HepG2 (cell line): ENCODE measurements at regions not wholly inside any gene's neighbourhood (a gene's known extent, or its start where the extent isn't known, plus 50 kb on each side); places are given as distances from the start of the nearest gene placed in this dataset.
A peak's percentile ranks its signal among the peaks of the same experiment; 100 is the strongest.

ENCODE experiments used
- CBX5 ChIP-seq: sonication (generic); formaldehyde crosslinking; IDR thresholded peaks from 2 replicates; pipeline ENCODE4 v1.4.0; 2020; ENCODE audit warnings: missing genetic modification reagents, borderline replicate concordance
- TBL1XR1 ChIP-seq: fragments of 150-350 bp; IDR thresholded peaks from 2 replicates; pipeline ENCODE4 v1.6.1; 2014; ENCODE audit warnings: borderline replicate concordance, low read length; ENCODE audit not compliant: partially characterized antibody
- XRCC5 ChIP-seq: fragments of 200-400 bp; formaldehyde crosslinking; optimal IDR thresholded peaks from 2 replicates; pipeline ENCODE3; 2017; ENCODE audit warnings: mild to moderate bottlenecking, low read length
- ZNF431 ChIP-seq: sonication (generic); formaldehyde crosslinking; IDR thresholded peaks from 2 replicates; pipeline ENCODE4 v1.9.0; 2022; ENCODE audit warnings: missing genetic modification reagents, low read depth, mild to moderate bottlenecking, borderline replicate concordance
- ZNF501 ChIP-seq: sonication (generic); formaldehyde crosslinking; IDR thresholded peaks from 2 replicates; pipeline ENCODE4 v1.5.1; 2020; ENCODE audit warnings: mild to moderate bottlenecking, moderate library complexity, missing genetic modification reagents
- ZNF510 ChIP-seq: sonication (generic); formaldehyde crosslinking; IDR thresholded peaks from 2 replicates; pipeline ENCODE4 v1.4.0; 2020; ENCODE audit warnings: low read depth, mild to moderate bottlenecking, missing genetic modification reagents
- ZNF891 ChIP-seq: sonication (generic); formaldehyde crosslinking; IDR thresholded peaks from 2 replicates; pipeline ENCODE4 v1.5.0; 2020; ENCODE audit warnings: mild to moderate bottlenecking, missing genetic modification reagents
- ZSCAN20 ChIP-seq: sonication (generic); formaldehyde crosslinking; IDR thresholded peaks from 2 replicates; pipeline ENCODE4 v1.4.0; 2020; ENCODE audit warnings: missing genetic modification reagents, mild to moderate bottlenecking, borderline replicate concordance
- TF ChIP-seq, protein P1 (sequence below): sonication (generic); formaldehyde crosslinking; IDR thresholded peaks from 2 replicates; pipeline ENCODE4 v1.8.1; 2022; ENCODE audit warnings: low read depth, mild to moderate bottlenecking, missing genetic modification reagents
- TF ChIP-seq, protein P2 (sequence below): IDR thresholded peaks from 2 replicates; pipeline ENCODE4 v1.6.1; 2018; ENCODE audit warnings: missing genetic modification reagents, mild to moderate bottlenecking, missing compliant biosample characterization
- TF ChIP-seq, protein P3 (sequence below): sonication (generic); formaldehyde crosslinking; IDR thresholded peaks from 2 replicates; pipeline ENCODE4 v1.4.0; 2020; ENCODE audit warnings: mild to moderate bottlenecking, missing genetic modification reagents, borderline replicate concordance
- TF ChIP-seq, protein P4 (sequence below): sonication (generic); formaldehyde crosslinking; IDR thresholded peaks from 2 replicates; pipeline ENCODE4 v1.4.0; 2020; ENCODE audit warnings: mild to moderate bottlenecking, low read depth, missing genetic modification reagents

DNA sequence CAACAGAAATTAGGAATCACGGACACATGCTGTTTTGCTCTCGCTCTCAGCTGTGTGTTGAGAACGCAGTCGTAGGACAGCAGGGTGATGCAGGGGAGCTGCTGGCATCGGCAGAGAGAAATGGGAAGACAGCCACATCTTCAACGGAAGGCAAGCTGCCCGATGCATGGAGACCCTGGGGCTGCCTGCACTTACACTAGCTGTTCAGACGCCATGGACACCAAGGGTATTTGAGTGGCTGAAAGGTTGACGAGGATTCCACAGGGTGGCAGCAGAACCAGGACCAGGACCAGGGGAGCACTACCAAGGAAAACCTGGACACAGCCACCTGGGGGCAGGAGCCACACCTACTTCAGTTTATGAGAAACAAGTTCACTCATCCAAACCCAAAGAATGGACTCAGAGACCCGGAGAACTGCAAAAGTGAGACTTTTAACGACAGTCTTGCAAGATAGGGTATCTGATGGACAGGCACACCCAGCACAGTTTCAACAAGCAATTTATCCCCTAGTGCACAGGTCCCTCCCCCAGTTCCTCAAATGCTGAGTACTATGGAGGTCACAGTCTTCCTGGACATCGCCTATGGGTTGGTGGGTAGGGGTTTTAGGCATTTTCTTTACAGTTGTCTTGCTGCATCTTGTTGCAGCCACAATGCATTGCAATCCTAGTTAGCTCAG is 56.3 kb upstream of the ENTPD6 start (continued):
- TF ChIP-seq, protein P1, sequence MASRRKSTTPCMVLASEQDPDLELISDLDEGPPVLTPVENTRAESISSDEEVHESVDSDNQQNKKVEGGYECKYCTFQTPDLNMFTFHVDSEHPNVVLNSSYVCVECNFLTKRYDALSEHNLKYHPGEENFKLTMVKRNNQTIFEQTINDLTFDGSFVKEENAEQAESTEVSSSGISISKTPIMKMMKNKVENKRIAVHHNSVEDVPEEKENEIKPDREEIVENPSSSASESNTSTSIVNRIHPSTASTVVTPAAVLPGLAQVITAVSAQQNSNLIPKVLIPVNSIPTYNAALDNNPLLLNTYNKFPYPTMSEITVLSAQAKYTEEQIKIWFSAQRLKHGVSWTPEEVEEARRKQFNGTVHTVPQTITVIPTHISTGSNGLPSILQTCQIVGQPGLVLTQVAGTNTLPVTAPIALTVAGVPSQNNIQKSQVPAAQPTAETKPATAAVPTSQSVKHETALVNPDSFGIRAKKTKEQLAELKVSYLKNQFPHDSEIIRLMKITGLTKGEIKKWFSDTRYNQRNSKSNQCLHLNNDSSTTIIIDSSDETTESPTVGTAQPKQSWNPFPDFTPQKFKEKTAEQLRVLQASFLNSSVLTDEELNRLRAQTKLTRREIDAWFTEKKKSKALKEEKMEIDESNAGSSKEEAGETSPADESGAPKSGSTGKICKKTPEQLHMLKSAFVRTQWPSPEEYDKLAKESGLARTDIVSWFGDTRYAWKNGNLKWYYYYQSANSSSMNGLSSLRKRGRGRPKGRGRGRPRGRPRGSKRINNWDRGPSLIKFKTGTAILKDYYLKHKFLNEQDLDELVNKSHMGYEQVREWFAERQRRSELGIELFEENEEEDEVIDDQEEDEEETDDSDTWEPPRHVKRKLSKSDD (CRISPR knock-in tag), result peak; percentile 35; the same call in 1 of the 2 replicates
- no peak for TF ChIP-seq TBL1XR1
- TF ChIP-seq ZNF510 (CRISPR knock-in tag), result 0 out of 2 replicates have a peak, but pooled peaks have one; percentile 38
- TF ChIP-seq, protein P2, sequence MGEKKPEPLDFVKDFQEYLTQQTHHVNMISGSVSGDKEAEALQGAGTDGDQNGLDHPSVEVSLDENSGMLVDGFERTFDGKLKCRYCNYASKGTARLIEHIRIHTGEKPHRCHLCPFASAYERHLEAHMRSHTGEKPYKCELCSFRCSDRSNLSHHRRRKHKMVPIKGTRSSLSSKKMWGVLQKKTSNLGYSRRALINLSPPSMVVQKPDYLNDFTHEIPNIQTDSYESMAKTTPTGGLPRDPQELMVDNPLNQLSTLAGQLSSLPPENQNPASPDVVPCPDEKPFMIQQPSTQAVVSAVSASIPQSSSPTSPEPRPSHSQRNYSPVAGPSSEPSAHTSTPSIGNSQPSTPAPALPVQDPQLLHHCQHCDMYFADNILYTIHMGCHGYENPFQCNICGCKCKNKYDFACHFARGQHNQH (CRISPR knock-in tag), result peak; percentile 42; the same call in 1 of the 2 replicates
- peak; percentile 44; the same call in 1 of the 2 replicates for TF ChIP-seq ZNF501
- TF ChIP-seq, protein P3, sequence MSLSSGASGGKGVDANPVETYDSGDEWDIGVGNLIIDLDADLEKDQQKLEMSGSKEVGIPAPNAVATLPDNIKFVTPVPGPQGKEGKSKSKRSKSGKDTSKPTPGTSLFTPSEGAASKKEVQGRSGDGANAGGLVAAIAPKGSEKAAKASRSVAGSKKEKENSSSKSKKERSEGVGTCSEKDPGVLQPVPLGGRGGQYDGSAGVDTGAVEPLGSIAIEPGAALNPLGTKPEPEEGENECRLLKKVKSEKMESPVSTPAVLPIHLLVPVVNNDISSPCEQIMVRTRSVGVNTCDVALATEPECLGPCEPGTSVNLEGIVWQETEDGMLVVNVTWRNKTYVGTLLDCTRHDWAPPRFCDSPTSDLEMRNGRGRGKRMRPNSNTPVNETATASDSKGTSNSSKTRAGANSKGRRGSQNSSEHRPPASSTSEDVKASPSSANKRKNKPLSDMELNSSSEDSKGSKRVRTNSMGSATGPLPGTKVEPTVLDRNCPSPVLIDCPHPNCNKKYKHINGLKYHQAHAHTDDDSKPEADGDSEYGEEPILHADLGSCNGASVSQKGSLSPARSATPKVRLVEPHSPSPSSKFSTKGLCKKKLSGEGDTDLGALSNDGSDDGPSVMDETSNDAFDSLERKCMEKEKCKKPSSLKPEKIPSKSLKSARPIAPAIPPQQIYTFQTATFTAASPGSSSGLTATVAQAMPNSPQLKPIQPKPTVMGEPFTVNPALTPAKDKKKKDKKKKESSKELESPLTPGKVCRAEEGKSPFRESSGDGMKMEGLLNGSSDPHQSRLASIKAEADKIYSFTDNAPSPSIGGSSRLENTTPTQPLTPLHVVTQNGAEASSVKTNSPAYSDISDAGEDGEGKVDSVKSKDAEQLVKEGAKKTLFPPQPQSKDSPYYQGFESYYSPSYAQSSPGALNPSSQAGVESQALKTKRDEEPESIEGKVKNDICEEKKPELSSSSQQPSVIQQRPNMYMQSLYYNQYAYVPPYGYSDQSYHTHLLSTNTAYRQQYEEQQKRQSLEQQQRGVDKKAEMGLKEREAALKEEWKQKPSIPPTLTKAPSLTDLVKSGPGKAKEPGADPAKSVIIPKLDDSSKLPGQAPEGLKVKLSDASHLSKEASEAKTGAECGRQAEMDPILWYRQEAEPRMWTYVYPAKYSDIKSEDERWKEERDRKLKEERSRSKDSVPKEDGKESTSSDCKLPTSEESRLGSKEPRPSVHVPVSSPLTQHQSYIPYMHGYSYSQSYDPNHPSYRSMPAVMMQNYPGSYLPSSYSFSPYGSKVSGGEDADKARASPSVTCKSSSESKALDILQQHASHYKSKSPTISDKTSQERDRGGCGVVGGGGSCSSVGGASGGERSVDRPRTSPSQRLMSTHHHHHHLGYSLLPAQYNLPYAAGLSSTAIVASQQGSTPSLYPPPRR, result no peak
- TF ChIP-seq CBX5 (CRISPR knock-in tag), result peak; percentile 87
- no peak for TF ChIP-seq ZSCAN20 (CRISPR knock-in tag)
- TF ChIP-seq, protein P4, sequence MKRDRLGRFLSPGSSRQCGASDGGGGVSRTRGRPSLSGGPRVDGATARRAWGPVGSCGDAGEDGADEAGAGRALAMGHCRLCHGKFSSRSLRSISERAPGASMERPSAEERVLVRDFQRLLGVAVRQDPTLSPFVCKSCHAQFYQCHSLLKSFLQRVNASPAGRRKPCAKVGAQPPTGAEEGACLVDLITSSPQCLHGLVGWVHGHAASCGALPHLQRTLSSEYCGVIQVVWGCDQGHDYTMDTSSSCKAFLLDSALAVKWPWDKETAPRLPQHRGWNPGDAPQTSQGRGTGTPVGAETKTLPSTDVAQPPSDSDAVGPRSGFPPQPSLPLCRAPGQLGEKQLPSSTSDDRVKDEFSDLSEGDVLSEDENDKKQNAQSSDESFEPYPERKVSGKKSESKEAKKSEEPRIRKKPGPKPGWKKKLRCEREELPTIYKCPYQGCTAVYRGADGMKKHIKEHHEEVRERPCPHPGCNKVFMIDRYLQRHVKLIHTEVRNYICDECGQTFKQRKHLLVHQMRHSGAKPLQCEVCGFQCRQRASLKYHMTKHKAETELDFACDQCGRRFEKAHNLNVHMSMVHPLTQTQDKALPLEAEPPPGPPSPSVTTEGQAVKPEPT (CRISPR knock-in tag), result 0 out of 2 replicates have a peak, but pooled peaks have one; percentile 52
- TF ChIP-seq ZNF891 (CRISPR knock-in tag), result peak; percentile 88
- TF ChIP-seq ZNF431 (CRISPR knock-in tag), result no peak
- peak; percentile 84 for TF ChIP-seq XRCC5
